HG03432 (cell line): ENCODE measurements at regions not wholly inside any gene's neighbourhood (a gene's known extent, or its start where the extent isn't known, plus 50 kb on each side); places are given as distances from the start of the nearest gene placed in this dataset.
"Not testable (repeated sequence)": the region's sequence is repeated elsewhere in the genome, so short reads cannot be mapped to it uniquely, and the experiment has no call there.

ENCODE experiments used
- ATAC-seq: cut with Tn5 transposase; IDR thresholded peaks from one replicate; pipeline ENCODE4 v1.9.1; 2021; ENCODE audit warnings: mild to moderate bottlenecking, moderate library complexity; ENCODE audit not compliant: unreplicated experiment

DNA sequence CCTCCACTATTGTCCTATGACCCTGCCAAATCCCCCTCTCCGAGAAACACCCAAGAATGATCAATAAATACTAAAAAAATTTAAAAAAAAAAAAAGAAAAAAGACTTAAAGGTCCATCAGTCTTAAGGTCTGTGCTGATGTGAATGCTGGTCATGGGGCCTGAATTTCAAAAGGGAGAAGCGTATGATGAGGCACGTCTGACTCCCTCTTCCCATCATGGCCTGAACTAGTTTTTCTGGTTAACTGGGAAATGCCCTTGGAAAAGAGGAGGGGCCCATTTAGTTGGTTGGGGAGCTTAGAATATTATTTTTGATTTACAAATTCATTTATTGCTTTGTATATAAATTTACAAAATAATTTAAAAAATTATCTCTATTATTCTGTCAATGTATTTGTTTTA, 291.0 kb upstream of the CDH19 start:
- no peak for ATAC-seq

DNA sequence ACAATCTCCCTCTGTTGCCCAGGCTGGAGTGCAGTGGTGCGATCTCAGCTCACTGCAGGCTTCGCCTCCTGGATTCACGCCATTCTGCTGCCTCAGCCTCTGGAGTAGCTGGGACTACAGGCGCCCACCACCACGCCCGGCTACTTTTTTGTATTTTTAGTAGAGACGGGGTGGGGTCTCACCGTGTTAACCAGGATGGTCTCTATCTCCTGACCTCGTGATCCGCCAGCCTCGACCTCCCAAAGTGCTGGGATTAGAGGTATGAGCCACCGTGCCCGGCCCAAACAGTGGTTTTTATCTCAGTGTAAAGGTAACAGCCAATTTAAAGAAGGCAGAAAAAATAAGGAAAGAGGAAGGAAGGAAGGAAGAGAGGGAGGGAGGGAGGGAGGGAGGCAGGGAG, 288.5 kb upstream of the CDH19 start:
- ATAC-seq: not testable (repeated sequence)

DNA sequence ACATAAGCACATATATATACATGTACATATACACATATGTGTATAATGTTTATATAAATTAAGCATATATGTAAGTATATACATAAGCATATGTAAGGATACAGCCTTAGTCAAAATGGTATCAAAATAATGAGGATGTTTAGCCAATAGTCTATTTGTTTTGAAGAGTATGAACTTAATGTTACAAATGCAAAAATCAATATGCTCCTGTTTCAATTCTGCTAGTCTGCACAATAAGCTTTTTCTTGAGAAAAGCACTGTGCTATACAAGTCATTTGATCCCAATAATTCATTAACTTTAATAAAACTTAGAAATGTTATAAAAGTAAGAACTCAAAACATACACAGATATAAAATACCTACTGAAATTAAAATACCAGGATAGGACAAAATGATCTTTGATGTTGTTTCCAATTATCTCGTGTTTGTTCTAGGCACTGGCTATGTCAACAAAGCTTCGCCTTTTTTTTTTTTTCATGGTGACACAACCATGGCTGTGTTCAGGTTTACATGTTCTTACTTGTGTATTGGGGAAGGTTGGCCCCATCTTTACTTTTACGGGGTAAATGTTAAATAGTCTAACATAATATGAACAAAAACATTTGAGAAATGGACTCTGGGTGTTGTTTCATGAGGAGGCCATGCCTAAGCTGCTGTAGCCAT, 271.1 kb upstream of the CDH19 start:
- no peak for ATAC-seq

DNA sequence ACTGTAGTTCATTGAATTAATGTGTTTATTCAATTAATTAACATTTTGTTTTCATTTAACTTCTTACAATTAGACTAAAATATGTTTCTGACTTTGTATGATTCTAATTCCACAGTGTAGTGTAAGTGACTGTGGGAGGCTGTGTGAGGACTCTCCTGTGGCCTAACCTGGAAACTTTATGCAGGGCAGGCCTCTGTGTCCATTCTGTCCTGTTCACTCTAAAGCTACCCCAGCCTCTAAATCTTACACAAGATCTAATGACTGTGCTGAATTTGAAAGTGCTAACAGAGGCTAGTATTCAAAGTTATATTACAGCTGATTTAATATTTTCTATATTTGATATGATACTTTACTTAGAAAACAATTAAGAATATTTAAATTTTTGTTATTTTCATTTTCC, 270.5 kb upstream of the CDH19 start:
- no peak for ATAC-seq

DNA sequence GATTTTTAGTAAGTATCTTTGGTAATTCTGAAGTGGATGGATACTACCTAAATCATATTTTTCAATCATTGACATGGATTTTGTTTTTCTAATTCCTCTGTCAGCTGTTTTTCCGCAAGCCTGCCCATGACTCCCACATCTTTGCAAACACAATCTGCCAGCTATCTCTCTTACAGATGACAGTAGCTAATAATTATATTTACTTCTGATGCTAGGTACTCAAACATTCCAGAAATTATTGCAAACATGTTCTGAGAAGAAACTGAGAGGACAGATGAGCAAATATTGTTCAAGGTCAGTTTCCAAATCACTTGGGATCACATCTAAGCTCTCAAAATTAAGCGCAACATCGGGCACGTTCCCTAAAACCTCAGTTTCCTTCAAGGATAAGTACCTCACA, 270.0 kb upstream of the CDH19 start:
- no peak for ATAC-seq

DNA sequence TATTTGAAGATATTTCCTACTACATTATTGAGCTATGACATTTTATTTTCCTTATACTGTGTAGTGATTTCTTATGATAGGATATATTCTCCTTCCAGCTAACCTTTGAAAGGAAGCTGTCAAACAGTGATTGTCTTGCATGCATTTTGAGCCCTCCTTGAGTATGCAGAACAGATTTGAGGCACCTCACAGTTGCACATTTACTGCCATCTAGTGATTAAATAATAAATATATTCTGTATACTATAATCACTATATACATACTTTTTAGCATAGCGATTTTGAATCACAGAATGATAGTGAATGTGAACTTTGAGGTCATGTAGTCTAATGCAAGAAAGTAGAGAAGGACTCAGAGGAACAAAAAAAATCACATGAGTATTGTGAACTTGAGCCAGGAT, 268.4 kb upstream of the CDH19 start:
- ATAC-seq: no peak

DNA sequence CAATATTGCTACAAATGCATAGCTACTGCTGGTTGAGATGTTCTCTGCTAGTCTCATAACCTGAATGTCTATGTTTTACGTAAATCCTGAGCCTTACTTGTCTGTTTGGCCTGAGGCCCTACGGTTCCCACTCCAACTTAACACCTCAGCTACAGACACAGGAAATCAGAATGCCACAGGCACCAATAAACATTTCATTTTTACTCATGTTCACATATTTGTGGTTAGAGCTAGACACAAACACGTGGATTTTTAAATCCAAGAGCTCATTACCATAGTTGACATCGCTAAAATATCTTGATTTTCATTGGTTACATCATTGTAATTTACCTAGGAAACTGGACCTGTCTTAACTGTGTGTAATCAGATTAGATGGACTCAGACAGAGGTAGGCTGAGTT, 263.8 kb upstream of the CDH19 start:
- no peak for ATAC-seq

DNA sequence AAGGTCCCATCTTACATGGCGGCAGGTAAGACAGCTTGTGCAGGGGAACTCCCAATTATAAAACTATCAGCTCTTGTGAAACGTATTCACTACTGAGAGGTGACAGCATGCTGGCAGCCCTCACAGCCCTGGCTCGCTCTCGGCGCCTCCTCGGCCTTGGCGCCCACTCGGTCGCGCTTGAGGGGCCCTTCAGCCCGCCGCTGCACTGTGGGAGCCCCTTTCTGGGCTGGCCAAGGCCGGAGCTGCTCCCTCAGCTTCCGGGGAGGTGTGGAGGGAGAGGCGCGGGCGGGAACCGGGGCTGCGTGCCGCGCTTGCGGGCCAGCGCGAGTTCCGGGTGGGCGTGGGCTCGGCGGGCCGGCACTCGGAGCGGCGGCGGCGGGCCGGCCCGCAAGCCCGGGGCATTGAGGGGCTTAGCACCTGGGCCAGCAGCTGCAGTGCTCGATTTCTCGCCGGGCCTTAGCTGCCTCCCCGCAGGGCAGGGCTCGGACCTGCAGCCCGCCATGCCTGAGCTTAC, 262.6 kb upstream of the CDH19 start:
- not testable (repeated sequence) for ATAC-seq

DNA sequence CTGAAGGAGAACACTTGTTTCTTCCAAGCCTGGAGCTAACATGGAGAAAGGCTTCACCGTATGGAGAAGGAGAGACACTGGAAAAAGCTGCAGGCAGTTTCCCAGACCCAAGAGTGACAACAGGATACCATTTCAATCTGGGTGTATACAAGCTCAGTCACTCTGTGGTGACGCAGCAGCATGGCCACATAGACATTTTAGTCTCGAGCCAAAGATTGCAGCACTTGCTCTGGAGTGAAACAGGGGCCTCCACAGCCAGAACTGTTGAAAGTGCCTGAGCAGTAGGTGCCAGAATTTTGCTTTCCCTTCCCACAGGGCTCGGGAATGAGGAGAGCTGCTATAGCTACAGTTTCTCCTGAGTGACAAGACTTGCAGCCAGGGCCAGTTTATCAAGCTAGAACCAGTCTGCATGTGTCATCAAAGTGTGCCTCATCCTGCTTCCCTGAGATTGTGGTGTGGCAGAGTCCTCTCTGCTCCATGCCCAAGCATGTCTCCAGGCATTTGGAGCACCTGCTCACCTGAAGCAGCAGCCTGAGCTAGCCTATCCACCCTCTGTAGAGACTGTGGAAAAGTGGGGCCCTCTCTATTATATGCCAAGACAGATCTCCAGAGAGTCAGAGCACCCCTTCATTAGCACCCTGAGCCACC, 234.6 kb upstream of the CDH19 start:
- no peak for ATAC-seq

DNA sequence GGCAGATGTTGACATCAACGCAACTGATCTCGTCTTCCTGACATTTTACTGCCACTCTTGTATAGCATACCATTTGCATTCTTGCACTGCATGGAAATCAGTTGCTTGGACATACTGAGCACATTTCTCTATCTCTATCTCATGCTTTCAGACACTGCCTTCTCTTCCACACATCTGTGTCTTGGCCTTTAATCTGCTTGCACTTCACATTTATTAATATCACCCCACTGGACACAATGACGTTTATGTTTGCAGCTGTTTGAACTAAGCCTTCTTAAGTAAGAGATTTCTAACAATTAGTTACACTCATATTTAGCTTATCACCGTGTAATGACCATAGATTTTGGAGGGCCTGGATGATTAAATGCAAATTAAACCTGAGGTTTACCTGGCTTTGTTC, 229.8 kb upstream of the CDH19 start:
- ATAC-seq: no peak

DNA sequence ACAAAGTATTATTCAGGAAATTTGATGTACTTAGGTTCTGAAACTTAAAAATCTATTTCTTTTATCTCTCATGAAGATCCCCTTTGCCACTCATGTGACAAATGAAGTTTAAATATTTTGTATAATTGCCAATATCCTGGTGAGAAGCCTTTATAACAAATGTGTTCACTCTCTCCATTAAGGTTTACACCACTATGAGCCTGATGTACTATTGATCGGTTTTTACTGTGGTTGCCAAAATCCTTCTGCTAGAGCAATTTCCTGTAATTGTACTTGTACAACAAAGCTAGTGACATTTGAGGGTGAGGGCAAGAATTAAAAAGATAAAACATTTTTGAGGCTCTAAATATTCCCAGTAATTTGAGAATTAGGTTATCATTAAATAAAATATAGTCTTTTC, 222.3 kb upstream of the CDH19 start:
- no peak for ATAC-seq

DNA sequence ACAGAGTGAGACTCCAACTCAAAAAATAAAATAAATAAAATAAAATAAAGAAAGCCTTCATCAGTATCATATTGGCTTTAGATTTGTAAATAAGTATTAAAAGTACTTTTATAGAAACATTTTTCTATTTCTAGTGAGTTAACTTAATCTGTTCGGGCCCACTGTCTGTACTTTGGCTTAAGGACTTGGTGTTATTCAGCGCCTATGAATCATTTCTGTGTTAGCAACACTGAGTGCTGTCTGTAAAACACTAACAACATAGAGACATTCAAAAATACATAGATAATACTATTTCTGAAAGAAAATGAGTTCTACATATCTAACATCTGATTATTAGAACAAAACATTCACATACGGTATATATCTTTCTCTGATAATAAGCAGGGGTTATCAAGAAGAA, 221.5 kb upstream of the CDH19 start:
- ATAC-seq: no peak

DNA sequence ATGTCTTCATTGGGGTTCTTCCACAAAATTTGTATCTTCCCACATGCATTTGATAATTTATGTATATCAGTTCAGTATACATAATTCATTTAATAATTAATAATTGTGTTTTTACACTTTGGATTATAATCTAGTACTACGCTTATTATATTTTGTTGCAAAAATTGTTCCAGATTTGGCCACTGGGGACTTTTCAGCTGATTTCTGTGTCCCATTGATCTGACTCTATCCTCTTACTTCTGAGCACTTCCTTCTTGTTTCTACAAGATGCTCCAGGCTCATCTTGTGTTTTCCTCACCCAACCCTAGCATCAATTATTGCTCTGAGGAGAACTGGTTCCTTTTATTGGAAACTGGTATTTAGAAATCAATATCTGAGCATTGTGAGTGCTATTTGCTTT, 215.3 kb upstream of the CDH19 start:
- ATAC-seq: peak; percentile 66

DNA sequence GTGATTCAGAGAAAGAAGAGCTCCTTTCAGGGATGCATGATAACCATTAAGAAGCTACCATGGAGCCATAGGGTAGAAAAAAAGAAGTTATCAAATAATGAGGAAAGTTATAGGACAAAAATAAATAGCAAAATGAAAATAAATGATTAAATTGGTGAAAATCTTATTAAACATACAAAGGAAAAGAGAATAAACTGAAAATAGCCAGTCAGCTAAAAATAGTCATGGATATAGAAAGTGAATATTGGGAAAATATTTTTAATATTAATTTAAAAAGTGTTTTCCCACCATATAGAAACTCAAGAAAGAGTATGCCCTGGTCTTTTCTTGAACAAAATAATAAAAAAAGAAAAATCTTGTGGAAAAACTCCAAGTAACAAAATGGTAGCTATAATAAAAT, 209.2 kb upstream of the CDH19 start:
- no peak for ATAC-seq

DNA sequence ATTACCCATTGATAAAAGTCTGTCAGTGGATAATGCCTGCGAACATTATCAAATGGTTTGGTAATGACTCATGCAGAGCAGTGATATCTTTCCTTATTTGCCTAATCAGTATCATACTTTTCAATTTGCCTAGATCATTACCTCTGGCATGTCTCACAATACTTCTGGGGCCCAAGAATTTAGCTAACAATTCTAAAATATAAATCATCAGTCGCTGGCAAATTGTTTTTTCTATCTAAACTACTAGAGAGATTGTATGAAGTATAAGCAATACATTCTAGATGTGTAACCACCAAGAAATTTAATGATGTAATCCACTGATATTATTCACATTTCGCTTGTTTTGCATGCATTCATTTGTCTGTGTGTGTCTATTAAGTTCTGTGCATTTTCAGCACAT, 191.2 kb upstream of the CDH19 start:
- ATAC-seq: no peak

DNA sequence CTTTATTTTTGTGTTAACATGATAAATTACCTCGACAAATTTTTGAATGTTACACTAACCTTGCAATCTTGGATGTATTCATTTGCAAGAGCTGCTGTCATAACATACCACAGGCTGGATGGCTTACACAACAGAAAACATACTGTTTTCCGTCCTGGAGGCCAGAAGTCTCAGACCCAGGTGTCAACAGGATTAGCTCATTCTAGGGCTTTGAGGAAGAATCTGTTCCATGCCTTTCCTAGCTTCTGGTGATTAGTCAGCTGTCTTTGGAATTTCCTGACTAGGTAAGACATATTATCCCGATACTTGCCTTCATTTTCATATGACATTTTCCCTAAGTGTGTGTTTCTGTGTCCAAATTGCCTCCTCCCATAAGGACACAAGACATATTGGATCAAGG, 188.6 kb upstream of the CDH19 start:
- no peak for ATAC-seq

DNA sequence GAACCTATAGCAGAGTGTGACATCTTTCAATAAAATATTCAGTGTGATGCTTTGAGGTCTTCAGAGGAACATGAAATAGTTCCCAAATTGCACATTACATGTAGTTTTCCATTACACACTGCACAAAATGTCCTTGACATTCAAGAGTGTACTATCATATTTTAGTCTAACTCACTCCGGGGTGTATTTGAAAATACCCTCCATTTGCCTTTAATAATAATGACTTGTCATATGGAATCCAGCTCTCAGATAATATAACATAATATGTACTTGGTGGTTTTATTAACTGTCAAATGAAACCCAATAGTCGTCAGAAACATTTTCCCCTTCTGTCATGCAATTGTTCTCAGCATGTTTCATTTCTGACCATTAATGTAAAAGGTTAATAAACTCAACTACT, 176.7 kb upstream of the CDH19 start:
- ATAC-seq: no peak

DNA sequence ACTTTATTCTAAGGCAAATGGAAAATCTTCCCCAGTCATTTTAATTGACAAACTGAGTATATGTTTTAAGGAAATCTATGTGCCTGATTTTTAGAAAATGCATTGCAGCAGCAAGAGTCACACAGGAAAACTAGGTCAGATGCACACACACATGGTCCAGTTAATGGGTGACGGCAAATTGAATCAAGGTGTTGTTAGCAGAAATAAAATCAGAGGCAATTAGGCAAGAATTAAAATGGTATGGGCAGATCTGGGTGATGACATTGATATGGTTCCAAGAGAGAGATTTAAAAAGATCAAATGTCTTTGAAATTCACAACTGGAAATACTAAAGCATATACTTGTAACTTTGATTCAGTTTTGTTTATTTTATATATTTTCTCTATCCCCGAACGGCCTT, 174.2 kb upstream of the CDH19 start:
- no peak for ATAC-seq

DNA sequence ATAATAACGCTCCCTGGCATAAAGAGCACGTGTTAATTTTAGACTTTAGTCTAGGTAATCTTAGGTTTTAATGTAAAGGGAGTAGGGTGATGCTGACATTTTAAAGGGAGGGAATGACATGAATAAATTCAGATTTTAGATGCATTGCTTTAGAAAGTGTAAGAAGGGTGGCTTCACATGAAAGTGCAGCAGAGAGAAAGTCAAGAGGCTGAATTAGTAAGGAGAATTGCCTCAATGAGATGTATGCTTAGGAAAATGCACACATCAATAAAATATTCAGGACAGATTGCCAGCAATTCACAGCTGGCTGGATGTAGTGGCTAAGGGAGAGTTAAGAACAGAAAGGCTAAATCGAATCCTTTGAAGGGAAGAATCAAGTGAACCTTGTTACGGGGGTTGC, 165.5 kb upstream of the CDH19 start:
- no peak for ATAC-seq

DNA sequence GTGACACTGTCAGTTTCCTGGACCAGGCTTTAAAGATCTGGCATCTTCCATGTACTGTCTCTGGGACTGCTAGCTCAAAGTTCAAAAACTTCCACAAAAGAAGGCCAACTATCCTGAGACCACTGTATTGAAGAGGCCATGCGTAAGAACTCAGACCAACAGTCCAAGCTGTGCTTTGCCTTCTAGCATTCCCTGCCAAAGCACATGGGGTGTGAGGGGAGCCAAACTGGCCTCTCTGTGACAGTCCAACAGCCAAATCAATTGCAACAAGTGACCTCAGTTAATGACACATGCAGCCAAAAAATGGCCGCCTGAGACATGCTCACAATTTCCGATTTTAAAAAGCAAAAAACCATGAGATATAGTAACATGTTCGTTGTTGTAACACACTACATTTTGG, 160.3 kb upstream of the CDH19 start:
- ATAC-seq: no peak

DNA sequence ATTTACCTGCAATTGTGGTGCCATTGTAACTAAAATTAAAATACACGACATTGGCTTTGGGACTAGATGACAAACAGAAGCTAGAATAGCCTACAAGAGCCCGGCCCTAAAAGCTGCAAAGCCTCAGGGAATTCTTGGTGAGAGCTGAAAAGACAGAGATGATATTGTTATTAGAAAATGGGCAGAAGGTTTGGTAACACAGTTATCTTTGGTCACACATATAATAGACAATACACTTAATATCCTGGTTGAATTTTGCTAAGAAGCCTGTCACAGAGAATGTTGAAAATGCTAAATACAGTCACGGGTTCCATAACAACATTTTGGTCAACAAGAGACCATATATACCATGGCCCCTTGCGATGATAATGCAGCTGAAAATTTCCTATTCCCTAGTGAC, 157.3 kb upstream of the CDH19 start:
- ATAC-seq: no peak

DNA sequence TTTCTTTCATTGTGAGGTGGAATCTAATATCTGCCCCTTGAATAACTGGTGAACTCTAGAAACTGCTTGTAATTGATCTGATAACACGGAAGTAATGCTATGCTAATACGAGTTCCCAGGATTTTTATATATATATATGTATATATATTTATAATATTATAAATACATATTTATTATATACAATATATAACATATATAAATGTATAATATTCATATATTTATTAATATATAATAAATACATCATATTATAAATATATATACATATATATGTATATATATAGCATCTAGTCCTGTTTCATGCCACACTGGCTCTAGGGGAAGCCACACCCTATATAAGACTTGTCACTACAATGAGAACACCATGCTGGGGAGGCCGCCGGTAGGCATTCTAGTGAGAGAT, 156.7 kb upstream of the CDH19 start:
- ATAC-seq: no peak
